DMS 273 (cell line): ENCODE measurements at regions not wholly inside any gene's neighbourhood (a gene's known extent, or its start where the extent isn't known, plus 50 kb on each side); places are given as distances from the start of the nearest gene placed in this dataset.

ENCODE experiments used
- DNase-seq: peaks from one replicate; lab custom pipeline; 2025; ENCODE audit not compliant: unreplicated experiment; lab: John Stamatoyannopoulos, UW

DNA sequence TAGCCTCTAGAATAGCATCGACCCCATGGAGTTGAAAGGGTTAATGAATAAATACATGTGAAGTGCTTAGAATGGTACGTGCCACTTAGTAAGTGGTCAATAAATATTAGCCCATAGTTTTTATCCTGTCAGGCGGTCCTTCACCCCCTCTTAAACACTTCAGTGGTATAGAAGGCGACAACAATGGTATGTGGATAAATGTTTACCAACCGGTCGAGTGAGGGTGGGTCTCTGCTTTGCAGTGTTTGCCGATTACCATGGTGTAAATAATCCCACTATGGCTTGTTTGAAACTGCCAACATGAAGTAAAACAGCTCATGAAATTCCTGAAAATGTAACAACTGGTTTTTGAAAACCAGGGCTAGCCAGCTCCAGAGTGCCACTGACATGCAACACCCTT, 541.2 kb downstream of the BUD13 start:
- no peak for DNase-seq

DNA sequence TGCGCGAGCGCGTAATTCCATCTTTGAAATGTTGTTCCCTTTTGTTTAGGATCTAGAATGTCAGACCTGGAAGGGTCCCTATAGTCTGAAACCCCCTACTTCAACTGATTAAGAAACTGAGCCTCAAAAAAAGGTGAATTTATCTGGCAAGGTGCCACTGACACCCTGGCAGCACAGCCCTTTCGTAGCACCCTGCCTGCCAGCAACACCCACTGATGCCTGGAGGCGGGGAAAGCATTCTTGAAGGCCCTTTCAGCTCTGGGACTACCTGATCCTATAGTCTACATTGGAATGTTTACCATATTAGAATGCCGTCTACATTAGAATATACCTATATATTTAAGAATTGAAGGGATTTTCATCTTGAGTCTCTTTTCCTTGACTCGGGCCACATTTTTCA, 542.3 kb downstream of the BUD13 start:
- no peak for DNase-seq

DNA sequence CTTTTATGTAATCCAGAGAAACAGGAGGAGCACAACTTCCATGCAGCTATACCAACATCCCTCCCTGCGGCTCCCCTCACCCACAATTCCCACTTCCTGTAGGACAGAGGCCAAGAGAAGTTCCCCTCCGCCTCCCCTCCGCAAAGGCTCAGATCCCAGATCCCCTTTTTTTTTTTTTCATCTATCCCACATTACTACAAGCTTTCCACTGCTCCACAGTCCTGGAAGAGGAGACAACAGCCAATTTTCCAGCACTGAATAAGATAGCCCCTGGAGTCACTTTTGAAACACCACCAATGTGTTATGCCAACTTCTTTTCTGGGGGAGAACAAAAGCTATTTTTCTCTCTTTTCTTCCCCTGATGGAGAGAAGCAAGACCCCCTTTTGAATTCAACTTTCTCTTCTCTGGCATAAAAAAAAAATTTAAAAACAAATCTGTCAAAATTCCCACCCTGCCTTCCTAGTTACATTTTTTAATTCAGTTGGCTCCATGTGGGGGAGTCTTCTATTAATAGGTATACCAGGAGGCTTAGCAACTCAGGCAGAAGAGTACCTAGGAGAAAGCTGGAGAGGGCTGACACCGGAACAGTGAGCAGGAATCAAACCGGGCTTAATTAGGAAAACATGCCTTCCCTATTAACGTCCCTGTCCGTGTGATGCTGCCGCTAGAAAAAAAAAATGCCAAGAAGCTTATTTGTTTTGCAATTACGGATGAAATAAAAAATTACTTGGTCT, 543.4 kb downstream of the BUD13 start:
- no peak for DNase-seq

DNA sequence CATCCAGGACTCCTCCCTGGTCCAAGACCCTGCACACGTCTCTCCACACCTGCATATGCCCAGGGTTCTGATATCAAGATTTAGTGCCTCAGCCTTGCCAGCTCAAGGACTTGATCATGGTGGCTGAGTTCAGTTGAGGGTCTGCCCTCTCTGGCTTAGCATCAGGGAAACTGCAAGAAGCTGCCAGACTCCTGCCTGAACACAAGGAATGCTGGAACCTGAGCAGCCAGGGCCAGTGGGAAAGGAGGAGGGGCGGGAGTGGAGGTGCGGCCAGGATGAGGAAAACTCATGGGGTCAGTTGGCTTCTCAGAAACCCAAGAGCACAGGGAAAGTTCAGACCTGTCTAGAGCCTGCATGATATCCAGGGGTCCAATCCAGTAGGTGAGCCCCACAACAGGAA, 546.1 kb downstream of the BUD13 start:
- DNase-seq: no peak

DNA sequence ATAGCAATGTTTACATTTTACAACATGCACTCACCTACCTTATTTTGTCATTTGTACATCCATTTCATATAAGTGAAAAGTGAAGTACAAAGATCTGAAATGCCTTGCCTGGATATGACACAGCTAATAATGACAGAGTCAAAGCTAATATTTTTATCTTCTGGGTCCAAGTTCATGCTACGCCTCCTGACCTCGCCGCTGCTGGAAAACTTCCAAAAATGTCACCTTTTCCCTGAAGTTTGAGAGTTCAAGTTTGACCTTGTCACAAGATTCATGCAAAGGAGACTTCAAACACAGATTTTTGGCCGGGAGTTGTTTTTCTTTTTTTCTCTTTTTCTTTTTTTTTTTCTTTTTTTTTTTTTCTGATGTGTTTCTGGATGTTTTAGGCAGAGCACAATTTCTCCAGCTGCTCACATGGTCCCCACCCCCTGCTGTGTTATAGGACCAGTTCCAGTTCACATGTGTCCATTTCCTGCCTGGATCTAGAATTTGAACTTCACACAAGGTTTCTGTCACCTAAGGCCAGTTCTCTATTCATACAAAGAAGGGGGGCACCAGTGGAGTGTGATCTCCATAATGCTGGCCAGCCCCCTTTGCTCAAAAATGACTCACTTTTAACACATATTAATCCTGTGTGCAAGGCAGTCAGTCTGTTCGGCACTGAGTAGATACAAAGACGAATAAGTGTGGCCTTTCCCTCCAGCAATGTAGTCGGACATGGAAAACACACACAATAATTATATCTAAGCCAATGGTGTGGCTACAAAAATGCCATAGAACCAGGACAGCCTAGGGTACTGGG, 546.8 kb downstream of the BUD13 start:
- DNase-seq: peak; percentile 6

DNA sequence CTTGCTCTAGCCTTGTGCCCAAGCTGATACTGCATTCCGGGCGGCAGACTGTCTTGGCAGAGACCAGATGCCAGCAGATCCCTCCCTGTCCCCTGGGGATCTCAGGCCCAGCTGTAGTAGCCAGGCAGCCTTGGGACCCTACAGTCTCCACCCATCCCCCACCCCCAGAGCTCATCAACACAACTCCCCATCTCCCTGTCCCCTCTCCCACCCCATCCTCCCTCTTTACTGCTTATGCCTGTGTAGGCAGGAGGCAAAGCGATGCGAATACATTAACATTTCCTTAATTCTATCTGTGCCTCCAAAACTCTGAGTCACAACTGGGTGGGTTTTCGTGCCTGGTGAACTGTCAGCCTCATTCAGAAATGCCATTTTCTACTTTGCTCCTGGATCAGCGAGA, 547.6 kb downstream of the BUD13 start:
- peak; percentile 55 for DNase-seq

DNA sequence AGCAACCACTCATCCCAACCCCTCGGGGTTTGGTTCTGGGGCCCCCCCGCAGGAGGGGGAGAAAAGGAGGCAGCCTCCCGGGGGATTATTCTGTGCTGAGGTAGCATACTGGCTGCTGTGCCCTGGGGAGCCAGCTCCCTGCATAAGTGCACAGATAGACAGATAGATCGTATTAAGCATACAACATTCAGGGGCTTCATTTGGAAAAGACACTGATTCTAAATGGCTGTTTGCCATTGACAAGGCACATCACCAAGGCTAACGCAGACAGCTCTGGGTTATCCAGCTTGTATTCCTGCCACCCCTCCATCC, 547.9 kb downstream of the BUD13 start:
- peak; percentile 34 for DNase-seq

DNA sequence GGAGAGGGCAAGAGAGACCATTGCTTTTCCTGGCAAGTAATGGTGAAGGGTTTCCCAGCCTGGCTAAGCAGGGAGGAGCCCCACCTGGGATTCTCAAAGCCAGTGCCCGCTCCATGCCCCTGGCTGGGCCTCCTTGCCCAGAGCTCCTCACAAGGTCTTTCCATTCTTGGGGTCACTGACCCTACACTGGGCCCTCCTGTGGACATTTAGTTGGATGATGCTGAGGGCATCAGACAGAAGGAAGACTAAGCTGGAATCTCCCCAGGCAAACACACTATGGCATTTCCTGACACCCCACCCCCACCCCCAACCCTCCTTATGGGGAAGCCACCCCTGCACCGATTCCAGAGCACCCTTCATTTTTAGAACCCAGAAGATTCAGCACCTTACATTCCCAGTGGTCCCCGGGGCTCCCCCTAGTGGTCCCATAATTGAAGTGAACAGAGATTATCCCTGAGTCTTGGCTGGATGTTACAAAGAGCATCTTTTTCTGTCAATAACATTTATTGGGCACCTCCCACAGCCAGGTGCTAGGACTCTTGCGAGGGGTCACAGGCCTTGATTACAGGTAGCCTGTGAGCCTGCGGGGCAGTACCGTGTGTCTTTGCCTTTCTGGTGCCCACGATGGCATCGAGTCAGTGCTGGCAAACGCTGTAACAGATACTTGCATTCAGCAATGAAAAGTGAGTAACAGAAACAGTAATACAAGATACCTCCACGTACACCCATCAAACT, 548.5 kb downstream of the BUD13 start:
- DNase-seq: peak; percentile 65

DNA sequence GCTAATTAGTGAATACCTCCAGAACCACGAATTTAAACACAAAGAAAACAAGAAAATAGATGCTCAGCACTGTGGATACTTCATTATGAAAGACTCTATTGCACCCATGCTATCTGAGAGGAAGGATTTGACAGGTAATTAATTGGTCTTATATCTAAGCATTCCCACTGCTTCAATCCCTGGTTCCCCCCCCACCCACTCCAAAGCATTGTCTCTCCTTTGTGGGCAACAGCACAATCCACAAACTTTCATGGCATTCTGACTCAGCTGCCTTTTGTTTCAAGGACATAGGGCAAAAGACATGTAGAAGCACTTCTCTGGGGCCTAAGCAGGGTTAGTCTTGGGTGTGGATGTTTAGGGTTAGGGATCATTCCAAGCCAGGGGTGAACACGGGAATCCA, 551.4 kb downstream of the BUD13 start:
- no peak for DNase-seq

DNA sequence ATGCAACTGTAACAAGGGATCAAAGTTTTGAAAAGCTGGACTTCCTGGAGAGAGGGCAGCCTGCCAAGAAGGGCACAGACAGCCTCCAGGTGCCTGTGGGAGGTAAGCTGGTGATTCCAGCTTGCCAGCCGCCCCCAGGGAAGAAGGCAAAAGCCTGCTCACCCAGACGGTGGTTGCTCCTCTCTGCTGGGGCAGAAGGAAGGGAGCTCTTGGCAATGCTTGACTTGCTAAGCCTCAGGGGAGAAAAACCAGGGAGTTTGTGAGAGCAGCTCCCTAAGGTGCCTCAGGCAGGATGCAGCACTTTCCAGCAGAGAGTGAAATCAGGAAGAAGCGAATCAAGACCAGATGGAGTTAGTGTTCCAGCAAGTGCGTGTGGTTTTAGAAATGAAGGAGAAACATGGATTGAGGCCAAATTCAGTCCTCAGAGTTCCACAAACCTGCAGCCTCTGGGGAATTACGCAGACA, 553.6 kb downstream of the BUD13 start:
- peak; percentile 68 for DNase-seq

DNA sequence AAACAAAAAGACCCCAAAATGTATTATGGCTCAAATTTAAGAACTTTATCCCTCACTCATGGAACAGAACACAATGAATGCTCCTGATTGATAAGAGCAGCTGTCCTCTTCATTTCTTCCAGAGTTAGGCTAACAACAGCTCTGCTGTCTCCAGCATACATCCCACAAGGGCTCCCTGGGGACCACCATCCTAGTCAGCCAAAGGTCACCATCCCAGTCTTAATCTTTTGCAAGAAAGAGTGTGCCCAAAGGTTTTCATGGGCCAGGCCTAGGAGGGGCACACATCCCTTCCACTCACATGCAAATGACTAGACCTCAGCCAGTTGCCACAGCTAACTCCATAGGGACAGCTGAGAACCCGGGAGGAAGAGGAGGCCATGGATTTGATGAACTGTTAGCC, 555.3 kb downstream of the BUD13 start:
- no peak for DNase-seq

DNA sequence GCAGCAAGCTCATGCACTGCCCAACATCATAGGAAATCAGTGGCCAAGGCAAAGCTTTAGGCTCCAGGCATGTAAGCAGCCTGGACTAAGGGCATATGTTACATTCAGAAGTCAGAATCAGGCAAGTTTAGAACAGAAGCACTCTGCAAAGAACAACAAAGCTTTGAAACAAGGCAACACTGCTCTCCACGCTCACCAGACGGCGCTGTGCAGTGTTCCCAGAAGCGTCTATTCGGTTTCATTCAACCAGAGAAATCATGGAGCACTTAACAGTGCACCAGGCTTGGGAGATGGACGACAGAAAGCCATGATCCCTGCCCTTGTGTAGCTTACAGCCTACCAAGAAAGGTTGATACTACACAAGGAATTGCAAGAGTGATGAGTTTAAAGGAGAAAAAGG, 555.8 kb downstream of the BUD13 start:
- DNase-seq: peak; percentile 52

DNA sequence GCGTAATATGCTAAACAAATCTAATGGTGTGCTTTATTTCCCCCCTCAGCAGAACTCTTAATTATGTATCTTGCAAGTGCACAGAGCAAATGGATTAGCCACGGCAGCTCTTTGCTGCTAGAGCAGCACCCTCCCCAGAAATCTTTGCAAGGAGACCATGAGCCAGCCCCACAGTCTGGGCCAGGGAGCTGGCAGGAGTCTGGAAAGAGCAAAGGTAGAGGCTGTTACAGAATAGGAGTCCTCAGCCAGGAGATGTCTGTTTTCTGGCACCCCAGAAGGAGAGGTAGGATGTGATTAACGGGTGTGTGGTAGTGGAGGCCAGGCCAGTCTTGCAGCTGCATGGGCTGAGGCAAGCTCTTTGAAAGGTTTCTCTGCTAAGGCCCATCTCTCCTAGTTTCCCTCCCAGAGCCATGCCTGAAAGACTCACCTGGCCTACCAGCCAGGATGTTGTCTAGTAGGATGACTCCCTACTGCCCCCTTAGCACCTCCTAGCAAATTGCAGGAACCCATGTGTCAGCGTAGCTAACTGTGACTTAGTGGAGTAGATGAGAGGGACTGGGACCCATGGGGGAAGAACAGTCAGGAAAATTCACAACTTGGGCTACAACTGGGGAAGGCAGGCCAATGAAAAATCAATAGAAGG, 557.2 kb downstream of the BUD13 start:
- DNase-seq: peak; percentile 3

DNA sequence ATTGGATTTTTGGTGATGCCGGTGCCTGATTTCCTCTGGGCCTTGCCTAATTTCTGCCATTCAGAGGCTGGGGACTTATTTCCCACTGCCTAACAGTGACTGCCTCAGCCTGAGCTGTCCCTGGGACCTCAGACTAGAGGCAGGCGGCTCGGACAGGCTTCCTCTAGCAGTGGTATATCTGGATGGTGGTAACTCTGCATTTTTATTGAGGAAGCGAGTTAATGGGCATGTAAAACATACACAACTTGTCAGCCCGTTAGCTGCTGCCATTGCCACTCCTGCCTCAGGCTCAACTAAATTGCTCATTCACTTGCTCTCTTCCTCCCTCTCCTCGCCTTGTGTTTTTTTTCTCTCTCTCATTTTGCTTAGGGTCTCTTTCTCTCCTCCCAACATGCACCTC, 561.6 kb downstream of the BUD13 start:
- DNase-seq: no peak

DNA sequence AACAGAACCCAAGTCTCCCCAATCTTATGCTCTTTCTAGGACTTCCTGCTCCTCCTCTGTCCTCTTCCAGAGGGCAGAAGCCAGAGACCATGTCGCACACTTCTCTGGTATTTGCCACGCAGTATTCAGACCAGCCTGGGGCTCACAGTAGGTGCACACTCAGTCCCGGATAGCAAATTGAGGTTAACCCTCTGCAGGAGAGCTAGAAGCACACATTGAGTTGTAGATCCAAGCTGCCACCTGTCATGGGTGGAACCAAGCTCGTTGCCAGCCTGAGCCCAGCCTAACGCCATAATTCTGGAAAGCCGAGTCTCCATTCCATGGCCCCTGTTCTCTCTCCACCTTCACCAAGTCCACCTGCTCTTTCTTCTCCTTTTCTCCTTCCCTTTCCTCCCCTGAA, 562.1 kb downstream of the BUD13 start:
- no peak for DNase-seq

DNA sequence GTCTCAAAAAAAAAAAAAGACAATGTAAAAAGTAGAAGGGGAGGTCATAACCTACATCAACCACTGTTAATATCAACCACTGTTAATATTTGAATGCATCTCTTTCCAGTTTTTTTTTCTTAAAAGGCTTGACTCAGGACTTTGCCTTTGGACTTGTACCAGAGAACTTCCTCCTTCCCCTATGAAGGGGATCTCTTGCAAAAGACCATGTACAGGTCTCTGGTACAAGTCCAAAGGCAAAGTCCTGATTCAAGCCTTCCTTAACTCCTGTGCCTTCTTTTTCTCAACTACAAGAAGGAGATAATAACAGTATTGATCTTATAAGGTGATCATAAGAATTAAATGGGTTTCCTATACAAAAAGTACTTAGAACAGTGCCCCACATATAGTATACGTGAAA, 563.5 kb downstream of the BUD13 start:
- DNase-seq: no peak

DNA sequence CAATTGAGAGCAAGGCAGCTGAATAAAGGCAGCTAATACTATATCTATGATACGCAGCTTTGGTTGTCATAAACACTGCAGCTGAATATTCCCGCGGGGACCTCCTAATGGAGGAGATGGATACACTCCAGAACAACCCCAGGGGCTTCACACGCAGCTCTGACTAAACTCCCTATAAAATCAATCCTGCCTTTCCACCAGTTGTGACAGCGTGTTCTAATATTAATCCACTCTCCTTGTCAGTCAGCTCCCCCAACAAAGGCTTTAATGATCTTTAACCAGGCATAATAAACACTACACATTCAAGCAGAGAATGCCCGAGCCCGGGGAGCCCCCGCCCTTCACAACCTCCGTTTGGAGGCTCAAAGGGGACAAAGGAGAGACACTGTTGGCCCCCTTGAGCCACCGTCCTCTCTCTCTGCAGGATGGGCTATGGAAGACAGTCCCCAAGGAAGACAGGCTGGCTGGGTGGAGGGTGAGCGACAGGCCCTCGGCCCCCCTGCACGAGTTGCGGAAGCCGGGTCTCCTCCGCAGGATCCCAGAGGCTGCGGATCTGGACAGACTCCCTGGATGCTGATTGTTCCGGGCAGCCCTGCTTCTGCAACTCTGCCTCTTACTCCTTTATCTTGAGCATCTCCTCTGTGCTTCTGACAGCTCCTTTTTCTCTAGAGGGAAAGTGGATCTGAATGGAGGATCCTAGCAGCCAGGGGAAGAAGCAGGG, 565.2 kb downstream of the BUD13 start:
- DNase-seq: peak; percentile 3

DNA sequence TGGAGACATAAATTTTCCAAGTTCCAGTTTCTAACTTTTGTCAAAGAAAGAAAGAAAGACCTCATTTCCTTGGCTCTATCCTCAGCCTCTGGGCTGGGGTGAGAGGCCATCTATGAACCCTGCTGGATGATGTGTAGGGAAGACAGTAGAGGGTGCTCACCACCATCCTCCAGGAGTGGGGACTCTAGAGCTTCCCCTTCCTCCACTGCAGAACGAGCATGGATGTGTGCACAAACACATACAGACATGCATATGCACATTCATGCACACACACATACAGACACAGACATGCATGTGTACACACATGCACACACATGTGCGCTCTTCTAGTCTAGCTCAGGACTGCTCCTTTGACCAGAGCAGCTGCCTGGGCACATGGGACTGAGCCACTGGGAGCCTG, 565.8 kb downstream of the BUD13 start:
- DNase-seq: no peak

DNA sequence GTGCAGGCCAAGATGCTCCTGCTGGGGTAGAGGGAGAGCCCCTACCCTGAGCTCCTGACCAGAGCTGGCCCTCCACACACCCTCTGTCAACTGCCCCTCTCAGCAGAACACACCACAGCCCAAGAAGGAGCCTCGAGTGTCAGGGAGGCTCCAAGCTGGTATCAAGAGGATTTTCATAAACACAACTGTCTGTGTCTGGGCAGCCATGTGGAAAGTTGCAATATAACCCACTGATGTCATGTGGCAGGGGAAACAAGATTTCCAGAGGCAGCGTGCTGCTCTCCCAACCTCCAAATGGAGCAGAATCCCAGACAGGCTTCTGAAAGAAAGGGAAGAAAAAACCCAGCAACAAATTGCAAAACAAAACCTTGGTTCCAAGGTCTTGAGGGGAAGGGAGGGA, 569.9 kb downstream of the BUD13 start:
- no peak for DNase-seq

DNA sequence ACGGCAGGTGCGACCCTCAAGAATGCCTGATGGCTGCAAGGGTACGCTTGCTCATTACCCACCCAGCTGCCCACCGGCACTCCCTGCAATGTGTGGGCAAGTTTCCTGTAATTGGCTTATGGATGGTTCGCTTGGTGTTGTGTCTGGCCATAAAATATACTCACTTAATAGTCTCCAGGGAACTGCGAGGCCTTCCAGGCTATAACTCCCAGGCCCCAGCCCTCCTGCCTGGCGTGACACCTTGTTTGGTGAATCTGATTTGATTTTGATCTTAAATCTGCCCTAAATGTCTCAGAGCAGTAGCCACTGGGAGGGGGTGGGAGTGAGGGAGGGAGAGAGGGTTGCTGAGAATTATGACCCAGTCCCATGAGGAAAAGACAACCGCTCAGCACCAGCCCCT, 572.2 kb downstream of the BUD13 start:
- no peak for DNase-seq

DNA sequence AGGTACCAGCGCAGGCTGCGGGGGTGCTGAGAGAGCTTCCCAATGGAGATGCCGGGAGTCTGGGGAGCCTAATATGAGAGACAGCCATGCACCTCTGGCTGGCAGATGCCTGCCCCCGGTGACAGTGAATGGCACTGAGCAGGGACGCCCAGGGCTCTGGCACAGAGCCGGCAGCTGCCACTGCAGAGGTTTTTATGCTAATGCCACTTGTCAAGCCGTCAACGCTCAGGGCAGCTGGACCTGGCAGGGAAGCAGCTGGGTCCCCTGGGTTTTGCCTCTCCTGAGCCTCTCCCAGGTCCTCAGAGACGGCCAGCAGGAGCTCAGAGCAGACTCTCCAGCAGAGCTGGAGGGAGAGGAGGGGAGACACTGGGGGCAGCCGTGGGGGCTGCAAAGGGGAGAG, 573.6 kb downstream of the BUD13 start:
- peak; percentile 43 for DNase-seq
